Upper lobe of left lung (tissue), 6 donors: ENCODE measurements at regions not wholly inside any gene's neighbourhood (a gene's known extent, or its start where the extent isn't known, plus 50 kb on each side); places are given as distances from the start of the nearest gene placed in this dataset.

Source experiments
- ATAC-seq, 2 donors: fragments of 200-7000 bp; cut with Tn5 transposase; one replicate each; pipeline ENCODE4 v1.9.1; 2022; ENCODE audit warnings: mild to moderate bottlenecking in 2 of 2, moderate library complexity in 2 of 2; ENCODE audit not compliant: low FRiP score in 2 of 2
- DNase-seq, 2 donors: peaks; one replicate each; pipeline ENCODE4 v3.0.0-alpha.2; 2019 to 2020
- H3K27ac ChIP-seq, 4 donors: fragments of 200-600 bp; sonication (generic); one replicate each; pipeline ENCODE4 v1.5.1; 2016 to 2019
- H3K27me3 ChIP-seq, 4 donors: fragments of 200-600 bp; sonication (generic); one replicate each; pipeline ENCODE4 v1.5.1; 2017 to 2019
- H3K36me3 ChIP-seq, 4 donors: fragments of 200-600 bp; sonication (generic); one replicate each; pipeline ENCODE4 v1.5.1; 2016 to 2019
- H3K4me1 ChIP-seq, 4 donors: fragments of 200-600 bp; sonication (generic); one replicate each; pipeline ENCODE4 v1.5.1; 2018 to 2019
- H3K4me3 ChIP-seq, 4 donors: fragments of 200-600 bp; sonication (generic); one replicate each; pipeline ENCODE4 v1.5.1; 2017 to 2019; ENCODE audit warnings: mild to moderate bottlenecking in 2 of 4, moderate library complexity in 1 of 4
- H3K9me3 ChIP-seq, 4 donors: fragments of 200-600 bp; sonication (generic); one replicate each; pipeline ENCODE4 v1.5.1; 2018 to 2019
- EP300 ChIP-seq, 4 donors: sonication (generic); formaldehyde crosslinking; IDR thresholded peaks; one replicate each; pipeline ENCODE4 v1.5.1; 2017; ENCODE audit warnings: antibody characterized with exemption in 4 of 4, control low read depth in 2 of 4
- POLR2A ChIP-seq, 4 donors: fragments of 450-650 bp; IDR thresholded peaks; one replicate each; pipeline ENCODE4 v1.5.1; 2016 to 2017; ENCODE audit warnings: antibody characterized with exemption in 4 of 4, mild to moderate bottlenecking in 2 of 4
- POLR2AphosphoS5 ChIP-seq, 2 donors: sonication (generic); formaldehyde crosslinking; IDR thresholded peaks; one replicate each; pipeline ENCODE4 v1.5.1; 2017; ENCODE audit warnings: antibody characterized with exemption in 2 of 2
- WGBS, 2 donors: methylation state at CpG; one replicate each; pipeline ENCODE4 v1.1.5; 2017 to 2018; 5-methylcytosine and 5-hydroxymethylcytosine counted together
- TF ChIP-seq, protein P1 (sequence below), 6 experiments: fragments of 450-650 bp in 4 of 6; fragments of 200-600 bp in 2 of 6; sonication (generic) in 2 of 6; IDR thresholded peaks; one replicate each; pipeline ENCODE4 v1.5.1; 2016 to 2019; ENCODE audit warnings: antibody characterized with exemption in 6 of 6
- donor health status: DM: no; HTN: no; CAD: no; lungs with moderate emphysema.
- donor health status: DM: no; HTN: yes; CAD: no; lungs with severe emphysema.

DNA sequence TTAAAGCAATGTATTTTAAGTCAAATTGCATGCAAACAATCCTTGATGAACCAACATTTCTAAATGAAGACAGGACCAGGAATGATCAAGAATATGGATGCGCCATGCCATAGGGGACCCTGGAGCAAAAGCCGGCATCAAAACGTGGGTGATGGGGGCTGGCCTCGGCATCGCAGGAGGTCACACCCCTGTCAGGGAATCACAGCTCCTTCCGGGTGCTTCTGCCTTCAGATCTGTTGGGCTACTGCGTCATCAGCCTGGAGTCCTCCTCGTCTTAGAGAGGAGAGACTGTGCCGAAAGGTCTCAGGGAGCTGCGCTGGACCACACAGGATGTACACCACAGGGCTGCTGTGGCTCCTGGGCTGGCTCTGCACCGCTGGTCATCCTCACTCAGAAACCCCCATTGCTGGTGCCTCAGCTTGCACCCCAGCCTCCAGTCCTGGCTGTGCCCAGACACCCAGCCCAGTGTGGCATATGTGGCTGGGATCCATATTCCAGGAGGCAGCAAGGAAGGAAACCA, 152.9 kb upstream of the PPP1R26 start:
- WGBS, 2 donors = 89 to 94% methylated on average over 6 to 11 of the region's 11 CpGs
- Histone ChIP-seq H3K9me3 (peaks cover 0 to 7% (median 3%) of the 10 kb centered on the region in 4 donors), H3K27ac (no peak overlapping the region), H3K4me3 (no peak overlapping the region), H3K4me1 (no peaks in the 10 kb centered on the region), H3K27me3 (no peaks in the 10 kb centered on the region), H3K36me3 (no peaks in the 10 kb centered on the region)
- ATAC-seq (no peak), DNase-seq (peak in 1 of 2 donors; percentile 14)
- TF ChIP-seq EP300 (IDR thresholded peaks at IDR 0.05) (no peak), POLR2A (IDR thresholded peaks at IDR 0.05) (no peak), POLR2AphosphoS5 (IDR thresholded peaks at IDR 0.05) (no peak)
- TF ChIP-seq, protein P1, sequence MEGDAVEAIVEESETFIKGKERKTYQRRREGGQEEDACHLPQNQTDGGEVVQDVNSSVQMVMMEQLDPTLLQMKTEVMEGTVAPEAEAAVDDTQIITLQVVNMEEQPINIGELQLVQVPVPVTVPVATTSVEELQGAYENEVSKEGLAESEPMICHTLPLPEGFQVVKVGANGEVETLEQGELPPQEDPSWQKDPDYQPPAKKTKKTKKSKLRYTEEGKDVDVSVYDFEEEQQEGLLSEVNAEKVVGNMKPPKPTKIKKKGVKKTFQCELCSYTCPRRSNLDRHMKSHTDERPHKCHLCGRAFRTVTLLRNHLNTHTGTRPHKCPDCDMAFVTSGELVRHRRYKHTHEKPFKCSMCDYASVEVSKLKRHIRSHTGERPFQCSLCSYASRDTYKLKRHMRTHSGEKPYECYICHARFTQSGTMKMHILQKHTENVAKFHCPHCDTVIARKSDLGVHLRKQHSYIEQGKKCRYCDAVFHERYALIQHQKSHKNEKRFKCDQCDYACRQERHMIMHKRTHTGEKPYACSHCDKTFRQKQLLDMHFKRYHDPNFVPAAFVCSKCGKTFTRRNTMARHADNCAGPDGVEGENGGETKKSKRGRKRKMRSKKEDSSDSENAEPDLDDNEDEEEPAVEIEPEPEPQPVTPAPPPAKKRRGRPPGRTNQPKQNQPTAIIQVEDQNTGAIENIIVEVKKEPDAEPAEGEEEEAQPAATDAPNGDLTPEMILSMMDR (IDR thresholded peaks at IDR 0.05) = no peak

DNA sequence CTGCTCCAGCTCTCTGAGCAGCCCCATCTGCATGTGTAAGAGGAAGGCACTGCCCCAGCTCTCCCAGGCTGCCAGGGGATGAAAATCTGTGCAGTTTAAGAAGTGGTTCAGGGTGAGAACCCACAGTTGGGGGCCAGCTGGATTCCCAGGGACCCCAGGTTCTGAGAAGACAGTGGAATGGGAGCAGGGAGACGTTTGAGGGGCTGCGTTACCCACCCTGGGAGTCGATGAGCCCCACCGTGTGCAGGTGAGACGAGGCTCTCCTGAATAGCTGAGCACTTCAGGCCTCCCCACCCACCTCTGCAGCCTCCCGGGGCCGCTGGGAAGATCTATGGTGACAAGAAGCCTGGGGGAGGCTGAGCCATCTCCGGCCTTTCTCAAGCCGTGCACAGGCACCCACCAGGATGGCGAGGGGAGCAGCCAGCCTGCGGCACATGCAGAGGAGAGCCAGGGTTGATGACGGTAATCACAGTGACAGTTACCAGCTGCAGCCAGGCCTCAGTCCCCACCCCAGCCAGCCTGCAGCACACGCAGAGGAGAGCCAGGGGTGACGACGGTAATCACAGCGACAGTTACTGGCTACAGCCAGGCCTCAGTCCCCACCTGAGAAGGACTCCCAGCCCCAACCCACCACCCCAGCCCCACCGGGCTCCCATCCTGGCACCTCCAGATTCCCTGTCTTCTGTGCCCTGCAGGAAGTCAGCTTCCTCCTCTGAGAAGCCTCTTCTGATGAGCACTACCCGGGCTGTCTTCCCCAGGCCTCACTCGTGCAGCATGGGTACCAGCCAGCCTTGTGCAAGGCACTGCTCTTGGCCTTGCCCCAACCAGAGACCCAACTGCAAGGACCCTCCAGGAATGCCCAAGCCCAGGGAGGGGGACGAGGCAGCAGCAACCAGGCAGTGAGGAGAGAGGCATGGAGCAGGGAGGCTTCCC, 150.8 kb upstream of the PPP1R26 start:
- DNase-seq = peak; percentile 6 to 61
- no peaks in the 10 kb centered on the region for H3K36me3 ChIP-seq
- no peak for TF ChIP-seq POLR2A (IDR thresholded peaks at IDR 0.05)
- no peak for TF ChIP-seq EP300 (IDR thresholded peaks at IDR 0.05)
- no peak for TF ChIP-seq POLR2AphosphoS5 (IDR thresholded peaks at IDR 0.05)
- TF ChIP-seq, protein P1 (IDR thresholded peaks at IDR 0.05) = no peak
- H3K9me3 ChIP-seq = peaks cover 0 to 6% (median 0%) of the 10 kb centered on the region in 4 donors
- H3K4me3 ChIP-seq = no peak overlapping the region
- WGBS, 2 donors = 63 to 76% methylated on average over 13 to 20 of the region's 20 CpGs
- H3K27me3 ChIP-seq = no peaks in the 10 kb centered on the region
- no peaks in the 10 kb centered on the region for H3K4me1 ChIP-seq
- H3K27ac ChIP-seq = no peak overlapping the region
- ATAC-seq = no peak

DNA sequence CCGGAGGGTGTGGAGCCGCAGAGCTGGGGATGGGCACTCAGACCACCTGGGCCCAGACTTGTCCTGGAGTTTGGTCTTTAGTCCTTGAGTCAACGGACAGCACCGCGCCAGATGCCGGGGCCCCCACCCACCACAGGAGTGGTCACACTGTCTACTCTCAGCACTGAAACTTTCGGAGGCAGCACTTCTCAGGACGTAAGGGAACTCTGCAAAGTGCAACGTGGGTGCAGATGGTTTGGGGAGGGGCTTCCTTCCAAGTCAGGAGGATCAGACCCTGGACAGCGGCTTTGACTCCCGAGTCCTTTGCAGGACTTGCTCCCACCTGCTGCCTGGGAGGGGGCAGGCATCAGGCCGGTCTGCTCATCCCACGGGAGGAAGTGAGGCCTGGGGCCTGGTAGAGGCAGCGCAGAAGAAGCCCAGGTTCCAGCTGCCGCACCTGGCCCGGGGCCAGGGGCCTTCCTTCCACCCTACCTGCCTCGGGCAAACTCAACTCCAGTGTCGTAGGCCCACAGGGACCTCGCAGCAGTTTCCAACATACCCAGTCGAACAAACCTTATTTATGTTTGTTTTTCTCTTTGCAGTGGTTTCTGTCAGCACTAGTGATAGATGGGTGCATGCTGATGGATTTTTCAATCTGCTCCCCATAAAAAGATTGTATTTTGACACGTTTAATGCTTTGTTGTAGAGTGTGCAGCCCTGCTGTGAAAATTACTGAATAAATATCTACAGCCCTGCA, 149.8 kb upstream of the PPP1R26 start:
- TF ChIP-seq EP300 (IDR thresholded peaks at IDR 0.05) (no peak), POLR2AphosphoS5 (IDR thresholded peaks at IDR 0.05) (no peak), POLR2A (IDR thresholded peaks at IDR 0.05) (no peak)
- TF ChIP-seq, protein P1 (IDR thresholded peaks at IDR 0.05) = no peak
- 58 to 60% methylated on average over 16 to 21 of the region's 21 CpGs for WGBS, 2 donors
- no peaks in the 10 kb centered on the region for H3K4me1 ChIP-seq
- H3K27ac ChIP-seq = no peak overlapping the region
- H3K36me3 ChIP-seq = no peaks in the 10 kb centered on the region
- H3K9me3 ChIP-seq = peaks cover 0 to 6% (median 0%) of the 10 kb centered on the region in 4 donors
- DNase-seq (peak; percentile 15 to 58), ATAC-seq (no peak)
- H3K4me3 ChIP-seq = no peak overlapping the region
- no peaks in the 10 kb centered on the region for H3K27me3 ChIP-seq

DNA sequence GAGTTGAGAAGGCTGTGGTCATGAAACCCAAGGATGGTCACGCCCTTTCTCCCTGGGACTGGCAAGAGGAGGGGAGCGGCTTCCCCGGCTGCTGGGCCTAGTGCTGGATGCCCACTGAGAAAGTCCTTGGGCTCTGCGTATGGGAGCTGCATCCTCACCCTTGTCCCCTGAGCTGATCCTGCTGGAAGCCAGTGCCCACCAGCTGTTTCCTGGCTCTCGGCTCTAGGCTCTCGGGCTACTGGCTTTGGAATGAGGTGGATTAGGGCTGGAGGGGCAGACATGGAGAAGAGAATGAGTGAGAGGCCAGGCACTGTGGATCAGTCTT, 149.3 kb upstream of the PPP1R26 start:
- TF ChIP-seq POLR2A (IDR thresholded peaks at IDR 0.05) = no peak
- TF ChIP-seq EP300 (IDR thresholded peaks at IDR 0.05) = no peak
- TF ChIP-seq POLR2AphosphoS5 (IDR thresholded peaks at IDR 0.05) = no peak
- TF ChIP-seq, protein P1 (IDR thresholded peaks at IDR 0.05) = no peak
- Histone ChIP-seq H3K36me3 (no peaks in the 10 kb centered on the region), H3K9me3 (peaks cover 0 to 6% (median 0%) of the 10 kb centered on the region in 4 donors), H3K4me1 (no peaks in the 10 kb centered on the region), H3K27me3 (no peaks in the 10 kb centered on the region), H3K27ac (no peak overlapping the region), H3K4me3 (no peak overlapping the region)
- no peak for ATAC-seq
- WGBS, 2 donors = 83 to 85% methylated on average over 4 to 6 of the region's 6 CpGs
- DNase-seq = peak in 1 of 2 donors; percentile 10
